Cardiac septum (tissue), 1 donor: ENCODE measurements at regions not wholly inside any gene's neighbourhood (a gene's known extent, or its start where the extent isn't known, plus 50 kb on each side); places are given as distances from the start of the nearest gene placed in this dataset.
A peak's percentile ranks its signal among the peaks of the same experiment; 100 is the strongest.
"Not testable (repeated sequence)": the region's sequence is repeated elsewhere in the genome, so short reads cannot be mapped to it uniquely, and the experiment has no call there.

ENCODE experiments used
- DNase-seq: peaks from one replicate; pipeline ENCODE4 v3.0.0-alpha.2; 2020; ENCODE audit warnings: low spot score
- intact Hi-C: fragments of 100-400 bp; cut with DNase I; formaldehyde crosslinking; loops from one replicate; pipeline ENCODE4 v1.14.0; 2022
- donor health status: DM: no; HTN: no; CAD: no.

DNA sequence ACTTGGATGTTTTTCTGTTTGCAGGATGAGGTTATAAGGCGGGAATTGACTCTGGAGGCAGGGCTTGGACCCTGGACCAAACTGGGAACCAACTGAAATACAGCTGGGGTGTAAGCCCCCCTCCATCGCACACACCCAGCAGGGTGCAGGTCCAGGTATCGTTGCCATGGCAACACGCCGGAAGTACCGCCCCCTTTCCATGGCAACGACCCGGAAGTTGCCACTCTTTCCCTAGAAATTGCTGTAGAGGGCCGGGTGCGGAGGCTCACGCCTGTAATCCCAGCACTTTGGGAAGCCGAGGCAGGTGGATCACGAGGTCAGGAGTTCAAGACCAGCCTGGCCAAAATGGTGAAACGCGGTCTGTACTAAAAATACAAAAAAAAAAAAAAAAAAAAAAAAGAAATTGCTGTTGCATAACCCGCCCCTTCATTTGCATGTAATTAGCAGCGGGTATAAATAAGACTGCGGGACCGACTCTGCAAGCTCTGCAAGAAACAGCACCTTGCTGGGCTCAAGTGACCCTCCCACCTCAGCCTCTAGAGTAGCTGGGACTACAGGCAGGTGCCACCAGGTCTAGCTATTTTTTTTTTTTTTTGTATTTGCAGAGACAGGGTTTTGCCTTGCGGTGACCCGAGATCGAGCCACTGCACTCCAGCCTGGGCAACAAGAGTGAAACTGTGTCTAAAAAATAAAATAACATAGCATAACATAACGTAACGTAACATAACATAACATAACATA lies 139.6 kb downstream of the CRLF2 start:
- DNase-seq, result no peak
- intact Hi-C loops, result no loop called here

DNA sequence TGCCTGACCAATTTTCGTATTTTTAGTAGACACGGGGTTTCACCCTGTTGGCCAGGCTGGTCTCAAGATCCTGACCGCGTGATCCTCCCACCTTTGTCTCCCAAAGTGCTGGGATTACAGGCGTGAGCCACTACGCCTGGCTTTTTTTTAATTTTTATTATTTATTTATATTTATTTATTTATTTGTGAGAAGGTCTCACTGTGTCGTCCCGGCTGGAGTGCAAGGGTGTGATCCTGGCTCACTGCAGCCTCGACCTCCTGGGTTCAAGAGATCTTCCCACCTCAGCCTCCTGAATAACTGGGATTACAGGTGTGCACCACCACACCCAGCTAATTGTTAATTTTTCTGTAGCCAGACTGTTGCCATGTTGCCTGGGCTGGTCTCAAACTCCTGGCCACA lies 141.1 kb downstream of the CRLF2 start:
- peak; percentile 26 for DNase-seq
- intact Hi-C loops, result no loop called here

DNA sequence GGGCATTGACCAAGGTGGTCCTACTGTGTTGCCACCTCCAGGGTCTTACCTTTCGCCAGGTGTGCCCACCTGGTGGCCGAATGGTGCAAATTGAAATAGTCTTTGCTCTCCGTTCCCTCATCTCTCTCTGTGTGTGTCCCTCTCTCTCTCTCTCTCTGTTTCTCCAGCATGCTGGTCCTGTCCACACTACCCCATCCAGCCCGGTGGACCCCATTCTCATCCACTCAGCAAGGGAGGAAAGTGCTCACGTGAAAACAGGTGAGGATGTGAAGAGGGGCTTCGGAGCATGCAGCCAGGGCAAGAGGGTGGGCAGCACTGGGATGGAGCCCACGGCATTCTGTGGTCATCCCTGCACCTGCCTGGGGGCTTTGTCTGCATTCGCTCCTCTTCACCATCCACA lies 150.1 kb downstream of the CRLF2 start:
- DNase-seq, result peak; percentile 59
- intact Hi-C loops, result no loop called here

DNA sequence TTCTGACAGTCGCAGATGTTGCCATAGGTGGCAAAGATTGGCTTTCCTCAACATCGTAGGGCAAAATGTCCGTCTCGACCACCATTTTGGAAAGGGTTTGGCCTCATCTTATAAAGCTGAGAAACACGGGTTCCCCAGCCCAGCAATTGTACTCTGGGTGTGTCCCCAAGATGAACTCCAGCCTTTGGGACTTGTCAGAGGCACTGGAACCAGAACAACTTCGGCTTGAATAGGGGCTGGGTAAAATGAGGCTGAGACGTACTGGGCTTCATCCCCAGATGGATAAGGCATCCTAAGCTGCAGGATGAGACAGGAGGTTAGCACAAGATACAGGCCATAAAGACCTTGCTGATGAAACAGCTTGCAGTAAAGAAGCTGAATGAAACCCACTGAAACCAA lies 151.9 kb downstream of the CRLF2 start:
- no peak for DNase-seq
- intact Hi-C loops, result no loop called here

DNA sequence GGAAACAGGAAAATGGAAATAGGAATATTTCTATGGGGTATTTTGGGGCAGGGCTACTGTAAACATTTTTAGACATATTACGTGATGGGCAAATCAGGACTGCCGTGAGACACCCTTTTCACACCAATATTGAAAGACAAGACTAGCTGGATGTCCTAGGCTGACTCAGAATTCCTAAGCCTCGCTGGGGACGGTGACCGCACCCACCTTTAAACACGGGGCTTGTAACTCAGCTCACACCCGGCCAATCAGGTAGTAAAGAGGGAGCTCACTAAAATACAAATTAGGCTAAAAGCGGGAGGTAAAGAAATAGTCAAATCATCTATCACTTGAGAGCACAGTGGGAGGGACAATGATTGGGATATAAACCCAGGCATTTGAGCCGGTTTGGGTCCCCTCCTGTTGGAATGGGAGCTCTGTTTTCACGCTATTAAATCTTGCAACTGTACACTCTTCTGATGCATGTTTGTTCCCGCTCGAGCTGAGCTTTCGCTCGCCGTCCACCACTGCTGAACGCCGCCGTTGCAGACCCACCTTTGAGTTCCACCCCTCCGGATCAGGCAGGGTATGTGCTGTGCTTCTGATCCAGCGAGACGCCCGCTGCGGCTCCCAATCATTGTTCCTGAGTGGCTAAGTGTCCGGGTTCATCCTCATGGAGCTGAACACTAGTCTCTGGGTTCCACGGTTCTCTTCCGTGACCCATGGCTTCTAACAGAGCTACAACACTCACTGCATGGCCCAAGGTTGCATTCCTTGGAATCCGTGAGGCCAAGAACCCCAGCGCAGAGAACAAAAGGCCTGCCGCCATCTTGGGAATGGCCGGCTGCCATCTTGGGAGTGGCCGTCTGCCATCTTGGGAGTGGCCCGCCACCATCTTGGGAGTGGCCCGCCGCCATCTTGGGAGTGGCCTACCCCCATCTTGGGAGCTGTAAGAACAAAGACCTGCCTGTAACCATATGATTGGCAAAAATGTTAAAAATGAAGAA lies 152.6 kb downstream of the CRLF2 start:
- DNase-seq, result peak; percentile 50
- intact Hi-C loops, result no loop called here

DNA sequence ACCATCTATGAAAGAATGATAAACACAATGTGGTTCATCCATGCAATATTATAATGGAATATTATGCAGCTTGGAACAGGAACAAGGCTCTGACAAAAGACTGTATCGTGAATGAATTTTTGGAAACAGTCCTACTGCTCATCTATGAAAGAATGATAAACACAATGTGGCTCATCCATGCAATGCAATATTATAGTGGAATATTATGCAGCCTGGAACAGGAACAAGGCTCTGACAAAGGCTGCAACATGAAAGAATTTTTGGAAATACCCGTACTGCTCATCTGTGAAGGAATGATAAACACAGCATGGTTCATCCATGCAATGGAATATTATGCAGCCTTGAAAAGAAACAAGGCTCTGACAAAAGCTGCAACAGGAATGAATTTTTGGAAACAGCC lies 158.8 kb downstream of the CRLF2 start:
- DNase-seq, intact Hi-C loops: not testable (repeated sequence)

DNA sequence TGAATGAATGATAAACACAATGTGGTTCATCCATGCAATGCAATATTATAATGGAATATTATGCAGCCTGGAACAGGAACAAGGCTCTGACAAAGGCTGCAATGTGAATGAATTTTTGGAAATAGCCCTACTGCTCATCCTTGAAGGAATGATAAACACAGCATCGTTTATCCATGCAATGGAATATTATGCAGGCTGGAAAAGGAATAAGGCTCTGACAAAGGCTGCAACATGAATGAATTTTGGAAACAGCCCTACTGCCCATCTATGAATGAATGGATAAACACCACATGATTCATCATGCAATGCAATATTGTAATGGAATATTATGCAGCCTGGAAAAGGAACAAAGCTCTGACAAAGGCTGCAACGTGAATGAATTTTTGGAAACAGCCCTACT lies 159.4 kb downstream of the CRLF2 start:
- intact Hi-C loops, result no loop called here
- no peak for DNase-seq

DNA sequence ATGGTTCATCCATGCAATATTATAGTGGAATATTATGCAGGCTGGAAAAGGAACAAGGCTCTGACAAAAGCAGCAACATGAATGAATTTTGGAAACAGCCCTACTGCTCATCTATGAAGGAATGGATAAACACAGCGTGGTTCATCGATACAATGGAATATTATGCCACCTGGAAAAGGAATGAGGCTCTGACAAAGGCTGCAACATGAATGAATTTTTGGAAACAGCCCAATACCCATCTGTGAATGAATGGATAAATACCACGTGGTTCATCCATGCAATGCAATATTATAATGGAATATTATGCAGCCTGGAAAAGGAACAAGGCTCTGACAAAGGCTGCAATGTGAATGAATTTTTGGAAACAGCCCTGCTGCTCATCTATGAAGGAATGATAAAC lies 160.4 kb downstream of the CRLF2 start:
- intact Hi-C loops, result no loop called here
- DNase-seq, result no peak

DNA sequence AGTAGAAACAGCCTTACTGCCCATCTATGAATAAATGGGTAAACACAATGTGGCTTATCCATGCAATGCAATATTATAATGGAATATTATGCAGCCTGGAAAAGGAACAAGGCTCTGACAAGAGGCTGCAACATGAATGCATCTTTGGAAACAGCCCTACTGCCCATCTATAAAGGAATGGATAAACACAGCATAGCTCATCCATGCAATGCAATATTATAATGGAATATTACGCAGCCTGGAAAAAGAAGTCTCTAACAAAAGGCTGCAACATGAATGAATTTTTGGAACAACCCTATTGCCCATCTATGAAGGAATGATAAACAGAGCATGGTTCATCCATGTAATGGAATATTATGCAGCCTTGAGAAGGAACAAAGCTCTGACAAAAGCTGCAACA lies 161.0 kb downstream of the CRLF2 start:
- no peak for DNase-seq
- intact Hi-C loops, result no loop called here

DNA sequence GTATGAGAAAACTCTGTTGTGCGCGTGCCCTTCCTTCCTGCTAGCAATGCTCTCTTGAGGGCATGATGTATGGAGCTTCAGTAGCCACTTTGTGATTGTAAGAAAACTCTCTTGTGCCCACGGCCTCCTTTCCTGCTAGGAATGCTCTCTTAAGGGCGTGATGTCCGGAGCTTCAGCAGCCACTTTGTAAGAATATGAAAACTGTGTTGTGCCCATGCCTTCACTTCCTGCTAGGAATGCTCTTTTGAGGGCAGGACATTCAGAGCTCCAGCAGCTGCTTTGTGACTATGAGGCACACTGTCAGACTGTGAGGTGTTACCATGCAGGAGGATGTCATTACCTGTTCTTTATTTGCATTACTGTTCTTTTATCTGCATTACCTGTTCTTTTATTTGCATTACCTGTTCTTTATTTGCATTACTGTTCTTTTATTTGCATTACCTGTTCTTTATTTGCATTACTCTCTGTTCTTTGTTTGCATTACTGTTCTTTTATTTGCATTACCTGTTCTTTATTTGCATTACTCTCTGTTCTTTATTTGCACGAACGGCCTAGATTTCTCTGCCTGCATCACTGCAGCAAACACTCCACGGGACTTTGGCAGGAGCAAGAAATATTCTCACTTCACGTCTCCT lies 166.7 kb downstream of the CRLF2 start:
- intact Hi-C loops, result no loop called here
- DNase-seq, result no peak

DNA sequence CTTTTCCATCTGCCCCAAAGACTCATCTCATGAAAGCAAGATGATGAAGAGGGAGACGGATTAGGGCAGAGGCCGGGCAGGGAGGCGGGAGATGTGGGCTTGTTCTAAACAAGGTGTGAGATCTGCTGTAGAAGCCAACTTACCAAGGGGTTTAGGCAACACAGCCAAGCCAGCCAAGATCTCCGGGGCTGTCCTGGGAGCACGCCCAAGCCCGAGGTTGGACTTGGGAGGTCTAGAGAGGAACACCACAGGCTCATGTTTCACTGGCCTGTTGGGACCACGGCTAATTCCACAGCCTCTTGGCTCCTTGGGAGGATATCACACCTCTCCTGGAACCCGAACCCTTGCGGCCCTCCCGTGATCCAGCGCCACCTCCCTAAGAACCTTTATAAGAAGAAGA lies 171.4 kb downstream of the CRLF2 start:
- intact Hi-C loops, result no loop called here

DNA sequence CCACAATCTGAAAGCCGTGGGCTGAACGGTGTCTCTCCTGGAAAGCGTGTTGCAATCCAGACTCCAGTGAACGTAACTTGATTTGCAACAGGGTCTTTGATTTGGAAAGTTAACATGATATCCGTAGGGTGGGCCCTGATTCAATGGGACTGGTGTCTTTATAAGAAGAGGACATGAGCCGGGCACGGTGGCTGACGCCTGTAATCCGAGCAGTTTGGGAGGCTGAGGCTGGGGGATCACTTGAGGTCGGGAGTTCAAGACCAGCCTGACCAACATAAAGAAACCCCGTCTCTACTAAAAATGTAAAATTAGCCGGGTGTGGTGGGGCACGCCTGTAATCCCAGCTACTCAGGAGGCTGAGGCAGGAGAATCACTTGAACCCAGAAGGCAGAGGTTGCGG lies 176.5 kb downstream of the CRLF2 start:
- intact Hi-C loops, DNase-seq: not testable (repeated sequence)

More for the DNA sequence above, 171.4 kb downstream of the CRLF2 start:
- peak; percentile 67 for DNase-seq

DNA sequence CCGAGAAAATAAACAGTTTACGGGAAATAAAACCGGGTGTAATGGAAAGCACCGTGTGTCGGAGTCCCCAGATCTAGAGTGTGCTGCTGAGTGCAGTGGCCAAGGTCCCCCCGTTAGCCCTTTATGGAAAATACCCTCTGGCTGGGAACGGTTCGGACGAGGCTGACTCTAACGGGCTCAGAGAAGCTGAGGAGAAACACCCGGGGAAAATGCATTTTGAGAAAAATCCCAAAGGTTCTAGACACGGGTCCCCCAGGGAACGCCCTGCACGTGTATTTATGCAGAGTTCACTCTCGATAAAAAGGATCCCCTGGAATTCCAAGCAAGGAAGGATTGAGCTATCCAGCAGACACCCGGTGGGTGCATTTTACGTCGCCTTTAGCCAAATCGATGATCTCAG lies 177.2 kb downstream of the CRLF2 start:
- no peak for DNase-seq
- intact Hi-C loops, result no loop called here

DNA sequence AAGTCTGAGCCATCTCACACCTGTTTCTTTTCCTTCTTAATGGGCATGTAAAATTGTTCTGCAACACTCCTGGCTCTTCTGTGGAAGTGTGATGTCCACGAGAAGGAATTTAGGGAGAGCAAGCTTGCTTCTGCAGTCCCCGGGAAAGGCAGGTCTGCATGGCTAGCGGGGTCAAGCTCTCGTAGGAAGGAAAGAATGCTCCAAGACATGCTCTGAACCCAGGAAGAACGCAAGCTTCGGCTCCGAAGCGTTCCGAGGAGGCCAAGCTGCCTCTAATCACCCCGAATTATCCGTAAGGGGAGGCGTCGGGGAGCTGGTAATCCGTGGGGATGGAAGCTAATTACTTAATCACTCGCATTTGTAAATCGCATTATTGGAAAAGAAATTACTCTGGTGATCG lies 177.7 kb downstream of the CRLF2 start:
- no peak for DNase-seq
- intact Hi-C loops, result no loop called here

DNA sequence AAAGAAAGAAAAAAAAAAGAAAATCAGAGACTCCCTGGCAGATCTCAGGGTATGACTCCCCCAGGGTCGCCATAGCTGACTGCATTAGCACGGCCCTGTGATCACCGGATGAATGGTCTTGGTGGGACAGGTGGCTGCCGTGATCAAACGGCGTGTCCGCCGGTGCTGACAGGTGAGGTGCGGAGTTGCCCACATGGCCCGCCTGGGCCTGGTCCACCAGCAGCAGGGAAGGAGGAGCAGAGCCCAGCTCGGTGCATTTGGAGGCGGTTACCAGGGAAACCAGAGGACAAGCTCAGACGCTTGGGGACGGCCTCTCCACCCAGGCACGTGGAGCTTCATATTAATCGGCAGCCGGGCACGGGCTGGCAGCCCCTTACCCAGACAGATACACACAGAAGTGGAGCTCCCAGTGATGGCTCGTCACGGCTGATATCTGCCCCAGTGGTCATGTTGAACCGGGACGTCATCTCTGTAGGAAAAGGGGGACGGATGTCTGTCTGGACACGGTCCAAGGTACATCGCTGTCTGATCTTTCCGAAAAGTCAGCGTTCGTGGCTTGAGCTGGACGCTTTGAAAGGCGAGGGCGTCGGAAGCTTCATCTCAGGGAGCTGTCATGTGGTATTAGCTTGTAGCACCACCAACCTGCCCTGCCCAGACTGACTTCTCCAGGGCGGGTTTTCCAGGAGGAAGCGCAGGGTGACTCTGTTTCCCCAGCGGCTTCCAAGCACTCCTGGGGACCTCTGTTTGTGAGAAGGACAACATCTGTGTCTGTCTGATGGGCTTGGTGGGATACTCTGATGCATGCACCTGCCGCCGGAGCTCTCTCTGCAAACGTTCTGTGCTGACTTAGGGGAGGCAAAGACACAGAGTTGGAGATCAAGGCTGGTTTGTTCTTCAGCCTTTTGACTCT lies 180.7 kb downstream of the CRLF2 start:
- DNase-seq, result no peak
- intact Hi-C loops, result no loop called here

DNA sequence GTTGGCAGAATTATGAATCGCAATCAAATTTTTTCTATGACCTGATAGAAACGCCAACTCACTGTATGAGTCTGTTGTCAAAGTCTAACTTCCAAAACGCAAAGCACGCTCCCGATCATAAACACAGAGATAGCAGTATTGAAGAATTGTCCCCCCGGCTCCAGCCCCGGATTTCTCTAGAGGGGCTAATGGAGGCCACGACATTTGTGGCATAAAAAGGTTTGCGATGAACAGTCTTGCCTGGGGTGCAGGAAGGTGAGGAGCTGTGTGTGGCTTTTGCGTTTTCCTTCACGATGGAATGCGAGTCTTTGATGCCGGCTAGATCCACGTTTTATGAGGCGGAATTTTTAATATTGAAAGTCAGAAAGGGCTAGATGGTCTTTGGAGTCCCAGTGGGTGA lies 183.0 kb downstream of the CRLF2 start:
- DNase-seq, result no peak
- intact Hi-C loops, result no loop called here

DNA sequence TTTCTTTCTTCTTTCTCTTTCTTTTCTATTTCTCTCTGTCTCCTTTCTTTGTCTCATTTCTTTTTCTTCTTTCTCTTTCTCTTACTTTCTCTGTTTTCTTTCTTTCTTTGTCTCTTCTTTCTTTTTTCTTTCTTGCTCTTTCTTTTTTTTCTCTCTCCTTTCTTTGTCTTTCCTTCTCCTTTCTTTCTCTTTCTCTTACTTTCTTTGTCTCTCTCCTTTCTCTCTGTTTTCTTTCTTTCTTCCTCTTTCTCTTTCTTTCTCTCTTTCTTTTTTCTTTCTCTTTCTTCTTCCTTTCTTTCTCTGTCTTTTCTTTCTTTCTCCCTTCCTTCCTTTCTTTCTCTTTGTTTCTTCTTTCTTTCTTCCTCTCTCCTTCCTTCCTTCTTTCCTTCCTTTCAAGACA lies 184.8 kb downstream of the CRLF2 start:
- DNase-seq, result no peak
- intact Hi-C loops, result no loop called here

DNA sequence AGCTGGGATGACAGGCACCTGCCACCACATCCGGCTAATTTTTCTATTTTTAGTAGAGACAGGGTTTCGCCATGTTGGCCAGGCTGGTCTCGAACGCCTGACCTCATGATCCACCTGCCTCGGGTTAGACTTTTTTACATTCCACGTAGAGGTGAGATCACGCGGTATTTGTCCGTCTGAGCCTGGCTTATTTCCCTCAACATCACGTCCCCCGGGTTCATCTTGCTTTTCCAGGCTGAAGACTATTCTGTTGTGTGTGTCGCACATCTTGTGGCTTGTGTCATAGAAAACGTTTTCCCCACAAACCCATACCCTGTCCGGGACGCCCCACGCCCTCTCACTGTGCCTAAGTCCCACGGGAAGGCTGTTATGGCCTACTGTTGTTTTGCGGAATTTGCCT lies 185.3 kb downstream of the CRLF2 start:
- intact Hi-C loops, result no loop called here
- DNase-seq, result no peak

DNA sequence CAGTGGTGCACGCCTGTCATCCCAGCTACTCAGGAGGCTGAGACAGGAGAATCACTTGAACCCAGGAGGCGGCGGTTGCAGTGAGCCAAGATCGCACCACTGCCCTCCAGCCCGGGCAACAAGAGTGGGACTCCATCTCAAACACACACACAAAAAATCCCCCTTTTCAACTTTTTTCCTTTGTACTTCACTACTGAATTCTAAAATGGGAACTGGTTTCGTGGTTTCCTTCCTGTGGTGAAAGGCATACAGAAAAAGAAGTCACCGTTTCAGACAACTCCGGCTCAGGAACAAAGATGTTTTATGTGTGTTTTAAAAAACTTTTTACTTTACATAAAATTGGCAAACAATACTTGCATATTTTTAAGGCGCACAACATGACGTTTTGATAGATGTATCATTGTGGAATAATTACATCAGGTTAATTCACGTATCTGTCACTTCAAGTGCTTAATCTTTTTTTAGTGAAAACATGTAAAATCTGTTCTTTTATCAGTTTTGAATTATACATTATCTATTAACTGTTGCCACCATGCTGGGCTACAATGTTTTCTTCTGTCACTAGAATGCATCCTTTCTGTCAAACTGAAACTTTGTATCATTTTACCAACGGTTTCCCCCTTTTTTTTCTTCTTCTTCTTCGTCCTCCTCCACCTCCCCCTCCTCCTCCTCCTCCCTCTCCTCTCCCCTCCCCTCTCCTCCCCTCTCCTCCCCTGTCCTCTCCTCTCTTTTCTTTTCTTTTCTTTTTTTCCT lies 186.0 kb downstream of the CRLF2 start:
- intact Hi-C loops, result no loop called here
- no peak for DNase-seq
